Panc1 (cell line): ENCODE measurements at regions not wholly inside any gene's neighbourhood (a gene's known extent, or its start where the extent isn't known, plus 50 kb on each side); places are given as distances from the start of the nearest gene placed in this dataset.
"Not testable (repeated sequence)": the region's sequence is repeated elsewhere in the genome, so short reads cannot be mapped to it uniquely, and the experiment has no call there.

Source experiments
- ATAC-seq: fragments of 200-7000 bp; cut with Tn5 transposase; 2 replicates; pipeline ENCODE4 v1.9.1; 2020; ENCODE audit warnings: mild to moderate bottlenecking, moderate library complexity
- BruUV-seq: library from RNA; stranded (reverse); fragments of 400-500 nt; replicated peaks from 2 replicates; lab custom pipeline; 2021; lab: Mats Ljungman, UMichigan
- CTCF ChIA-PET: fragments of 300-600 bp; sonication (Branson Sonifier 250); formaldehyde crosslinking; loops from one replicate; lab custom pipeline; 2022; ENCODE audit warnings: antibody characterized with exemption; lab: Charles Lee
- POLR2A ChIA-PET: fragments of 300-600 bp; sonication (Branson Sonifier 250); formaldehyde crosslinking; loops from one replicate; lab custom pipeline; 2022; ENCODE audit warnings: antibody characterized with exemption; lab: Charles Lee
- DNase-seq: peaks from one replicate; pipeline ENCODE4 v3.0.0-alpha.2; 2010; ENCODE audit warnings: low read depth, low spot score
- H3K27ac ChIP-seq: 2 replicates; pipeline ENCODE4 v1.5.1; 2011; ENCODE audit warnings: mild to moderate bottlenecking, low read length, inconsistent platforms
- H3K27me3 ChIP-seq: fragments of 200-500 bp; sonication (Bioruptor generic); 2 replicates; pipeline ENCODE4 v1.6.0; 2014; ENCODE audit warnings: low read length, inconsistent platforms; ENCODE audit not compliant: control insufficient read depth, insufficient read depth
- H3K36me3 ChIP-seq: fragments of 200-500 bp; sonication (Bioruptor generic); 2 replicates; pipeline ENCODE4 v1.5.1; 2014; ENCODE audit warnings: inconsistent platforms, mild to moderate bottlenecking, low read length, moderate library complexity; ENCODE audit not compliant: control insufficient read depth, insufficient read depth
- H3K4me1 ChIP-seq: 2 replicates; pipeline ENCODE4 v1.5.1; 2011; ENCODE audit warnings: inconsistent platforms, mild to moderate bottlenecking, low read length, moderate library complexity; ENCODE audit not compliant: control insufficient read depth, insufficient read depth
- H3K4me3 ChIP-seq, 2 experiments: 2 replicates each; pipeline ENCODE4 v1.5.1; 2011 to 2012; ENCODE audit warnings: low read depth in 2 of 2, low read length in 2 of 2, mild to moderate bottlenecking in 2 of 2, inconsistent platforms in 1 of 2, moderate library complexity in 1 of 2
- H3K9me3 ChIP-seq: fragments of 200-500 bp; sonication (Bioruptor generic); 2 replicates; pipeline ENCODE4 v1.5.1; 2014; ENCODE audit warnings: low read depth, mild to moderate bottlenecking, inconsistent platforms, low read length, moderate library complexity; ENCODE audit not compliant: control insufficient read depth, insufficient read depth
- POLR2AphosphoS5 ChIP-seq: IDR thresholded peaks from 2 replicates; pipeline ENCODE4 v1.6.1; 2012; ENCODE audit warnings: mild to moderate bottlenecking, low read depth, low read length, moderate library complexity
- REST ChIP-seq, 2 experiments: IDR thresholded peaks; 2 replicates each; pipeline ENCODE4 v1.6.1; 2011 to 2012; ENCODE audit warnings: low read depth in 2 of 2, control low read depth in 1 of 2, low read length in 1 of 2, mild to moderate bottlenecking in 1 of 2, moderate library complexity in 1 of 2; ENCODE audit not compliant: insufficient read depth in 1 of 2
- SIN3A ChIP-seq: IDR thresholded peaks from 2 replicates; pipeline ENCODE4 v1.6.1; 2012; ENCODE audit warnings: low read depth, mild to moderate bottlenecking, low read length, moderate library complexity, borderline replicate concordance; ENCODE audit not compliant: insufficient read depth
- TCF7L2 ChIP-seq: IDR thresholded peaks from 2 replicates; pipeline ENCODE4 v1.6.1; 2011; ENCODE audit warnings: mild to moderate bottlenecking, low read depth, low read length, inconsistent platforms
- in situ Hi-C: cut with HindIII; loops from 2 replicates; pipeline ENCODE4 v1.10.0; 2016; ENCODE audit warnings: low sequenced_read_pairs, low pct_unique_long_range_greater_than_20kb
- intact Hi-C: fragments of 100-400 bp; cut with micrococcal nuclease; formaldehyde crosslinking; loops from one replicate; pipeline ENCODE4 v1.10.0; 2022; ENCODE audit not compliant: unreplicated experiment
- TF ChIP-seq, protein P1 (sequence below): fragments of 450-650 bp; IDR thresholded peaks from 2 replicates; pipeline ENCODE4 v1.5.1; 2017; ENCODE audit warnings: mild to moderate bottlenecking

DNA sequence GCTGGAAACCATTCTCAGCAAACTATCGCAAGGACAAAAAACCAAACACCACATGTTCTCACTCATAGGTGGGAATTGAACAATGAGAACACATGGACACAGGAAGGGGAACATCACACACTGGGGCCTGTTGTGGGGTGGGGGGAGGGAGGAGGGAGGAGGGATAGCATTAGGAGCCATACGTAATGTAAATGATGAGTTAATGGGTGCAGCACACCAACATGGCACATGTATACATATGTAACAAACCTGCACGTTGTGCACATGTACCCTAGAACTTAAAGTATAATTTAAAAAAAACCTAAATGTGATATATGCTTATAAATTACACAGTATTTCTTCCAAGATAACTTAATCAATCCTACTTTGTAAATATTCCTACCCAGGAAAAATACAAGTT, 173.3 kb upstream of the WDFY3 start:
- CTCF ChIA-PET: not testable (repeated sequence)

DNA sequence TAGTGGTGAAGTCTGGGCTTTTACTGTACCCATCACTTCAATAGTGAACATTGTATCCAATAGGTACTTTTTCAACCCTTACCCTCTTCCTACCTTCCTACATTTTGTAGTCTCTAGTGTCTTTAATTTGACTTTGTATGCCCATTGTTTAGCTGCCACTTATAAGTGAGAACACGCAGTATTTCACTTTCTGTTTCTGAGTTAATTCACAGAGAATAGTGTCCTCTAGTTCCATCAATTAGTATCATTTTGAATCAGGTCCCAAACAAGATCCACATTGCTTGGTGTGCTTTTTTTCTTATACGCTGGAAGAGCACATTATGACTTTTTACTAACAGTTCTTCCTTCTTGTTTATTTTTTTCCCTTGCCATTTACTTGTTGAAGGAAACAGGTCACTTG, 176.0 kb upstream of the WDFY3 start:
- ATAC-seq (no peak), DNase-seq (no peak)
- H3K27ac ChIP-seq: no peak overlapping the region
- CTCF ChIA-PET: no interaction called here
- POLR2A ChIA-PET: no interaction called here
- no peaks in the 10 kb centered on the region for H3K9me3 ChIP-seq
- H3K4me3 ChIP-seq: no peak overlapping the region
- no TSS peak for BruUV-seq
- H3K4me1 ChIP-seq: no peaks in the 10 kb centered on the region; the same call in 1 of the 2 replicates
- no peaks in the 10 kb centered on the region for H3K36me3 ChIP-seq
- in situ Hi-C loops: no loop called here
- no peaks in the 10 kb centered on the region for H3K27me3 ChIP-seq
- TF ChIP-seq TCF7L2 (no peak), SIN3A (no peak), REST (IDR thresholded peaks at IDR 0.05; ENCODE audit: insufficient read depth in 1 of 2, low read depth in 2 of 2, low read length in 1 of 2) (no peak), POLR2AphosphoS5 (no peak)
- TF ChIP-seq, protein P1, sequence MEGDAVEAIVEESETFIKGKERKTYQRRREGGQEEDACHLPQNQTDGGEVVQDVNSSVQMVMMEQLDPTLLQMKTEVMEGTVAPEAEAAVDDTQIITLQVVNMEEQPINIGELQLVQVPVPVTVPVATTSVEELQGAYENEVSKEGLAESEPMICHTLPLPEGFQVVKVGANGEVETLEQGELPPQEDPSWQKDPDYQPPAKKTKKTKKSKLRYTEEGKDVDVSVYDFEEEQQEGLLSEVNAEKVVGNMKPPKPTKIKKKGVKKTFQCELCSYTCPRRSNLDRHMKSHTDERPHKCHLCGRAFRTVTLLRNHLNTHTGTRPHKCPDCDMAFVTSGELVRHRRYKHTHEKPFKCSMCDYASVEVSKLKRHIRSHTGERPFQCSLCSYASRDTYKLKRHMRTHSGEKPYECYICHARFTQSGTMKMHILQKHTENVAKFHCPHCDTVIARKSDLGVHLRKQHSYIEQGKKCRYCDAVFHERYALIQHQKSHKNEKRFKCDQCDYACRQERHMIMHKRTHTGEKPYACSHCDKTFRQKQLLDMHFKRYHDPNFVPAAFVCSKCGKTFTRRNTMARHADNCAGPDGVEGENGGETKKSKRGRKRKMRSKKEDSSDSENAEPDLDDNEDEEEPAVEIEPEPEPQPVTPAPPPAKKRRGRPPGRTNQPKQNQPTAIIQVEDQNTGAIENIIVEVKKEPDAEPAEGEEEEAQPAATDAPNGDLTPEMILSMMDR: no peak
- intact Hi-C loops: no loop called here

More for the DNA sequence above, 173.3 kb upstream of the WDFY3 start:
- ATAC-seq, DNase-seq, POLR2A ChIA-PET, H3K27ac ChIP-seq, H3K9me3 ChIP-seq, intact Hi-C loops, H3K4me3 ChIP-seq, H3K36me3 ChIP-seq, in situ Hi-C loops, H3K4me1 ChIP-seq, BruUV-seq, H3K27me3 ChIP-seq: not testable (repeated sequence)

DNA sequence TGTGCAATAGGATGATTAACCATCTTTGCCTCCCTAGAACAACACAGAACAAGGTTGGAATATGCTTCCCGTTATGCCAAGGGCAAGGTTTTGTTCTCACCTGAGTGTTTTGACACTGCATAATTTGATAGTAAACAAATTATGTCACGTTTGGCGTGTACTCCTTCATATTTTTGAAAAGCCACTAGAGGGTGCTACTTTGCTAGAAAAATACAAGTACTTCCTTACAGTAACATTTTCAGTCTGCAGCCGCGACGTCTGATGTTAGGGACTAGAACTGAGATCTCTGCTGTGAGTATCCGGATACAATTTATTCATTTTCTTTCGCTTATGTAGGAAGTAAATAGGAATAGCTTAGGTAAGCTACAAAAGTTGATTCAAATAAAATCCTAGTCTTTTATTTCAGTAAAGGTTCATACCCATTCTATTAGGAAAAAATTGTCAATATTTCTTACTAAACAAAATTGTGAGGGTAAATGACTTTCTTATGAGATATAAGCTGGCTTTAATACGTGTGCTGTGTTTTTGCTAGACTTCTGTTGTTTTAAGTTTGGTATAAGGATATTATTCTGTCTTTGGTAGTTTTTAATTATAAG, 181.1 kb upstream of the WDFY3 start:
- Histone ChIP-seq H3K36me3 (no peaks in the 10 kb centered on the region), H3K27me3 (no peaks in the 10 kb centered on the region), H3K27ac (peak overlapping the region; percentile 69; the same call in 1 of the 2 replicates), H3K4me3 (no peak overlapping the region), H3K4me1 (peaks cover 3% of the 10 kb centered on the region; the same call in 1 of the 2 replicates), H3K9me3 (no peaks in the 10 kb centered on the region)
- CTCF ChIA-PET: no interaction called here
- intact Hi-C loops (loop anchor here (2.0 to 5.0 kb wide), 3 partner anchors 223 to 600 kb away; partner anchors contain the start of gene ARHGAP24), in situ Hi-C loops (no loop called here)
- DNase-seq (peak; percentile 39), ATAC-seq (peak; percentile 92)
- POLR2A ChIA-PET: no interaction called here
- BruUV-seq: no TSS peak
- no peak for TF ChIP-seq TCF7L2
- TF ChIP-seq, protein P1: peak; percentile 58; the same call in 1 of the 2 replicates
